ENCODE measurements at regions not wholly inside any gene's neighbourhood (a gene's known extent, or its start where the extent isn't known, plus 50 kb on each side); places are given as distances from the start of the nearest gene placed in this dataset.
"Not testable (repeated sequence)": the region's sequence is repeated elsewhere in the genome, so short reads cannot be mapped to it uniquely, and the experiment has no call there.

GRCh38 chr5:68066277-68066955 lies 149.1 kb upstream of the PIK3R1 start:
- no peak for DNase-seq

GRCh38 chr5:68065321-68065720 lies 150.2 kb upstream of the PIK3R1 start:
- not testable (repeated sequence) for DNase-seq

- no peak for DNase-seq
Measured at GRCh38 chr5:68060382-68060781, 155.2 kb upstream of the PIK3R1 start.

GRCh38 chr5:68057191-68057590 lies 158.4 kb upstream of the PIK3R1 start:
- no peak for DNase-seq

- no peak for DNase-seq
Measured at GRCh38 chr5:68055686-68056085, 159.9 kb upstream of the PIK3R1 start.

- no peak for DNase-seq
Measured at GRCh38 chr5:68054638-68055037, 160.9 kb upstream of the PIK3R1 start.

GRCh38 chr5:68053202-68053601 lies 162.4 kb upstream of the PIK3R1 start:
- no peak for DNase-seq

GRCh38 chr5:68049053-68049713 lies 166.4 kb upstream of the PIK3R1 start:
- DNase-seq: no peak

GRCh38 chr5:68048516-68048915 lies 167.0 kb upstream of the PIK3R1 start:
- DNase-seq: no peak

- DNase-seq: not testable (repeated sequence)
Measured at GRCh38 chr5:68048054-68048453, 167.5 kb upstream of the PIK3R1 start.

- no peak for DNase-seq
Measured at GRCh38 chr5:68047035-68047434, 168.5 kb upstream of the PIK3R1 start.

GRCh38 chr5:68046445-68046844 lies 169.1 kb upstream of the PIK3R1 start:
- no peak for DNase-seq

- no peak for DNase-seq
Measured at GRCh38 chr5:68041293-68041692, 174.3 kb upstream of the PIK3R1 start.

- no peak for DNase-seq
Measured at GRCh38 chr5:68037546-68037945, 178.0 kb upstream of the PIK3R1 start.

GRCh38 chr5:68033961-68034571 lies 181.5 kb upstream of the PIK3R1 start:
- no peak for DNase-seq

- no peak for DNase-seq
Measured at GRCh38 chr5:68033029-68033428, 182.5 kb upstream of the PIK3R1 start.

GRCh38 chr5:68032216-68032762 lies 183.3 kb upstream of the PIK3R1 start:
- no peak for DNase-seq

- DNase-seq: no peak
Measured at GRCh38 chr5:68028131-68028727, 187.3 kb upstream of the PIK3R1 start.

GRCh38 chr5:68027519-68027918 lies 188.0 kb upstream of the PIK3R1 start:
- DNase-seq: no peak

- DNase-seq: no peak
Measured at GRCh38 chr5:68026092-68026885, 189.3 kb upstream of the PIK3R1 start.

- DNase-seq: no peak
Measured at GRCh38 chr5:68024426-68024825, 191.1 kb upstream of the PIK3R1 start.

GRCh38 chr5:68021916-68022315 lies 193.6 kb upstream of the PIK3R1 start:
- no peak for DNase-seq

GRCh38 chr5:68021227-68021626 lies 194.3 kb upstream of the PIK3R1 start:
- no peak for DNase-seq
